H1 (cell line): ENCODE measurements at regions not wholly inside any gene's neighbourhood (a gene's known extent, or its start where the extent isn't known, plus 50 kb on each side); places are given as distances from the start of the nearest gene placed in this dataset.

Experiments used
- CTCF ChIA-PET: fragments of 300-600 bp; sonication (Branson Sonifier 250); formaldehyde crosslinking; loops from one replicate; lab custom pipeline; 2021; ENCODE audit not compliant: partially characterized antibody; lab: Charles Lee
- POLR2A ChIA-PET: fragments of 300-600 bp; sonication (Branson Sonifier 250); formaldehyde crosslinking; loops from one replicate; lab custom pipeline; 2021; ENCODE audit warnings: inconsistent platforms; ENCODE audit not compliant: partially characterized antibody; lab: Charles Lee
- DNase-seq, 2 experiments: peaks; one replicate each; pipeline versions ENCODE4 v3.0.0 to v3.0.0-alpha.2; 2010 to 2022; ENCODE audit warnings: low spot score in 2 of 2, low read depth in 1 of 2, mixed read lengths in 1 of 2
- FAIRE-seq: peaks from 2 replicates; lab custom pipeline; 2011; peaks lifted over from hg19 to GRCh38; lab: Jason Lieb, UNC
- H2AFZ ChIP-seq: 2 replicates; pipeline ENCODE4 v1.8.1; 2012; ENCODE audit warnings: low read length, inconsistent platforms
- H2AK5ac ChIP-seq: 2 replicates; pipeline ENCODE4 v1.6.1; 2013; ENCODE audit warnings: low read depth, low read length
- H2BK120ac ChIP-seq: replicated peaks from 2 replicates; pipeline ENCODE3; 2013; ENCODE audit warnings: low read depth, low read length, inconsistent platforms
- H2BK12ac ChIP-seq: 2 replicates; pipeline ENCODE4 v1.6.1; 2013; ENCODE audit warnings: low read depth, low read length
- H2BK15ac ChIP-seq: 2 replicates; pipeline ENCODE4 v1.6.1; 2013; ENCODE audit warnings: low read length
- H2BK20ac ChIP-seq: 2 replicates; pipeline ENCODE4 v1.6.1; 2013; ENCODE audit warnings: low read length
- H2BK5ac ChIP-seq: 2 replicates; pipeline ENCODE4 v1.6.1; 2013; ENCODE audit warnings: low read depth, low read length
- H3K14ac ChIP-seq: 2 replicates; pipeline ENCODE4 v1.6.1; 2013; ENCODE audit warnings: inconsistent platforms; ENCODE audit not compliant: insufficient read length
- H3K18ac ChIP-seq: 2 replicates; pipeline ENCODE4 v1.6.1; 2013; ENCODE audit warnings: low read length; ENCODE audit errors: extremely low read depth
- H3K23ac ChIP-seq: 2 replicates; pipeline ENCODE4 v1.6.1; 2013; ENCODE audit warnings: inconsistent platforms; ENCODE audit not compliant: insufficient read length
- H3K23me2 ChIP-seq: 2 replicates; pipeline ENCODE4 v1.6.1; 2013; ENCODE audit warnings: low read depth, low read length
- H3K27ac ChIP-seq: 2 replicates; pipeline ENCODE4 v1.6.1; 2011; ENCODE audit warnings: low read depth, low read length, inconsistent platforms
- H3K27me3 ChIP-seq, 4 experiments: replicated peaks in 1 of 4; 1 replicate in 1 of 4; 2 replicates in 3 of 4; pipeline versions ENCODE4 v1.6.1 to v1.8.1; 2011 to 2013; ENCODE audit warnings: low read length in 3 of 4, mild to moderate bottlenecking in 3 of 4, inconsistent platforms in 2 of 4, mixed read lengths in 2 of 4, moderate library complexity in 1 of 4; ENCODE audit not compliant: control insufficient read depth in 3 of 4, insufficient read depth in 3 of 4; ENCODE audit errors: extremely low read depth in 1 of 4
- H3K36me3 ChIP-seq, 4 experiments: 2 replicates each; pipeline versions ENCODE4 v1.6.1 to v1.8.1; 2011 to 2013; ENCODE audit warnings: mild to moderate bottlenecking in 4 of 4, low read length in 3 of 4, moderate library complexity in 2 of 4, control low read depth in 1 of 4, inconsistent platforms in 1 of 4; ENCODE audit not compliant: insufficient read depth in 4 of 4, control insufficient read depth in 2 of 4
- H3K4ac ChIP-seq: replicated peaks from 2 replicates; pipeline ENCODE3; 2013; ENCODE audit warnings: low read length, low read depth, mixed read lengths, inconsistent platforms; ENCODE audit not compliant: insufficient read length
- H3K4me1 ChIP-seq, 4 experiments: replicated peaks in 1 of 4; 1 replicate in 1 of 4; 2 replicates in 3 of 4; pipeline versions ENCODE4 v1.6.1 to v1.8.1; 2011 to 2013; ENCODE audit warnings: low read length in 3 of 4, inconsistent platforms in 2 of 4, mixed read lengths in 1 of 4; ENCODE audit not compliant: insufficient read depth in 4 of 4, control insufficient read depth in 3 of 4
- H3K4me2 ChIP-seq, 2 experiments: 2 replicates each; pipeline versions ENCODE4 v1.6.1 to v1.8.1; 2011 to 2013; ENCODE audit warnings: low read depth in 2 of 2, low read length in 2 of 2, control low read depth in 1 of 2, inconsistent platforms in 1 of 2, mild to moderate bottlenecking in 1 of 2; ENCODE audit not compliant: insufficient read depth in 1 of 2
- H3K4me3 ChIP-seq, 4 experiments: fragments of 200-600, 300-600 bp in 1 of 4; sonication (generic), shearing (Covaris generic), sonication (Bioruptor Twin) in 1 of 4; 2 replicates each; pipeline versions ENCODE4 v1.5.1 to v1.8.1; 2011 to 2016; ENCODE audit warnings: low read length in 4 of 4, low read depth in 3 of 4, control low read depth in 2 of 4, inconsistent platforms in 2 of 4, mild to moderate bottlenecking in 2 of 4, mixed read lengths in 1 of 4, moderate library complexity in 1 of 4; ENCODE audit not compliant: insufficient read depth in 2 of 4; ENCODE audit errors: extremely low read depth in 1 of 4
- H3K56ac ChIP-seq: replicated peaks from 2 replicates; pipeline ENCODE3; 2013; ENCODE audit warnings: low read depth, mild to moderate bottlenecking, mixed read lengths, low read length, inconsistent platforms; ENCODE audit not compliant: insufficient read length
- H3K79me1 ChIP-seq: 2 replicates; pipeline ENCODE4 v1.6.1; 2013; ENCODE audit warnings: low read depth, low read length, control low read depth
- H3K79me2 ChIP-seq, 2 experiments: 2 replicates each; pipeline versions ENCODE4 v1.6.1 to v1.8.1; 2012 to 2013; ENCODE audit warnings: low read length in 2 of 2, mild to moderate bottlenecking in 2 of 2, inconsistent platforms in 1 of 2; ENCODE audit not compliant: insufficient read depth in 2 of 2, control insufficient read depth in 1 of 2
- H3K9ac ChIP-seq, 4 experiments: replicated peaks in 1 of 4; 1 replicate in 1 of 4; 2 replicates in 3 of 4; pipeline versions ENCODE4 v1.6.1 to v1.8.1; 2011 to 2013; ENCODE audit warnings: low read depth in 3 of 4, low read length in 3 of 4, control low read depth in 2 of 4, mild to moderate bottlenecking in 2 of 4, moderate library complexity in 2 of 4, inconsistent platforms in 1 of 4; ENCODE audit errors: extremely low read depth in 1 of 4
- H3K9me3 ChIP-seq, 2 experiments: 2 replicates each; pipeline versions ENCODE4 v1.6.1 to v1.8.1; 2012 to 2013; ENCODE audit warnings: mild to moderate bottlenecking in 2 of 2, moderate library complexity in 2 of 2, control low read depth in 1 of 2, inconsistent platforms in 1 of 2, low read depth in 1 of 2, low read length in 1 of 2, mixed read lengths in 1 of 2; ENCODE audit not compliant: insufficient read depth in 2 of 2
- H4K20me1 ChIP-seq, 2 experiments: replicated peaks in 1 of 2; 2 replicates each; pipeline versions ENCODE3 to v1.8.1; 2011 to 2013; ENCODE audit warnings: inconsistent platforms in 2 of 2, low read length in 2 of 2, mild to moderate bottlenecking in 1 of 2; ENCODE audit not compliant: insufficient read depth in 2 of 2, control insufficient read depth in 1 of 2
- H4K5ac ChIP-seq: 2 replicates; pipeline ENCODE4 v1.6.1; 2013; ENCODE audit warnings: low read length, low read depth, mixed read lengths, inconsistent platforms; ENCODE audit not compliant: insufficient read length
- H4K8ac ChIP-seq: 2 replicates; pipeline ENCODE4 v1.8.0; 2013; ENCODE audit warnings: mild to moderate bottlenecking, moderate library complexity, low read length, inconsistent platforms; ENCODE audit not compliant: insufficient read depth; ENCODE audit errors: extremely low read depth
- H4K91ac ChIP-seq: replicated peaks from 2 replicates; pipeline ENCODE3; 2013; ENCODE audit warnings: low read length, mixed read lengths, inconsistent platforms; ENCODE audit not compliant: insufficient read length
- CTCF ChIP-seq, 3 experiments: IDR thresholded peaks; 1 replicate in 2 of 3; 2 replicates in 1 of 3; pipeline versions ENCODE4 v1.5.1 to v1.6.1; 2011; ENCODE audit warnings: low read length in 3 of 3, mild to moderate bottlenecking in 3 of 3, inconsistent platforms in 2 of 3, low read depth in 1 of 3, moderate library complexity in 1 of 3; ENCODE audit not compliant: insufficient read depth in 1 of 3; ENCODE audit errors: control extremely low read depth in 1 of 3
- GABPA ChIP-seq: IDR thresholded peaks from 2 replicates; pipeline ENCODE4 v1.6.1; 2011; ENCODE audit warnings: mild to moderate bottlenecking, low read length, moderate library complexity, borderline replicate concordance; ENCODE audit not compliant: insufficient read depth
- RAD21 ChIP-seq, 2 experiments: IDR thresholded peaks in 1 of 2; conservative IDR thresholded peaks in 1 of 2; 2 replicates each; pipeline ENCODE4 v1.6.1; 2011; ENCODE audit warnings: low read depth in 2 of 2, low read length in 2 of 2, improper control_type of control experiment in 1 of 2, inconsistent platforms in 1 of 2, mild to moderate bottlenecking in 1 of 2, moderate library complexity in 1 of 2
- WGBS, 2 experiments: shearing (Covaris generic) in 1 of 2; methylation state at CpG; one replicate each; pipeline versions ENCODE4 v1.1.6 to v1.1.7; 2013 to 2015; ENCODE audit warnings: low lambda C conversion rate in 2 of 2, mixed read lengths in 2 of 2, inconsistent platforms in 1 of 2, low coverage in 1 of 2, missing lambda C conversion rate in 1 of 2; ENCODE audit not compliant: insufficient replicate concordance in 2 of 2, insufficient coverage in 1 of 2, insufficient read length in 1 of 2; ENCODE audit errors: extremely low coverage in 1 of 2, missing lambda C conversion rate in 1 of 2; 5-methylcytosine and 5-hydroxymethylcytosine counted together

GRCh38 chr2:138324068-138324771 lies 177.3 kb upstream of the SPOPL start:
- Histone ChIP-seq H4K5ac (no peak overlapping the region), H2BK120ac (no peak overlapping the region), H3K56ac (no peak overlapping the region), H3K79me2 (no peaks in the 10 kb centered on the region), H3K18ac (no peak overlapping the region), H3K4me3 (no peak overlapping the region), H2BK5ac (no peak overlapping the region), H3K27me3 (0 out of 7 replicates have a peak, but pooled peaks cover 0 to 3% (median 0%) of the 10 kb centered on the region in 4 experiments), H4K91ac (no peak overlapping the region), H2BK20ac (no peak overlapping the region), H3K9me3 (no peaks in the 10 kb centered on the region), H2AFZ (no peak overlapping the region), H3K4ac (no peak overlapping the region), H3K36me3 (no peaks in the 10 kb centered on the region), H4K20me1 (no peaks in the 10 kb centered on the region), H2BK12ac (no peak overlapping the region), H3K23me2 (no peaks in the 10 kb centered on the region; the same call in 1 of the 2 replicates), H3K14ac (no peak overlapping the region), H3K79me1 (no peaks in the 10 kb centered on the region), H3K23ac (no peak overlapping the region), H3K4me1 (peaks cover 0 to 9% (median 0%) of the 10 kb centered on the region in 4 experiments; a peak in 3 of 7 replicates), H3K9ac (no peak overlapping the region), H2BK15ac (no peak overlapping the region), H2AK5ac (no peak overlapping the region)
- ChIA-PET CTCF (interaction anchor here (0.9 to 1.2 kb wide), 3 partner anchors 29 to 503 kb away, joined by 3 to 4 read pairs (median 3); no protein-coding TSS in a partner anchor), POLR2A (no interaction called here)
- no peak for FAIRE-seq
- WGBS, 2 experiments = 91% methylated on average over 3 of the region's 3 CpGs; no CpG with 5 or more reads in 1 of the 2 experiments
- peak in 2 of 3 experiments; percentile 18 to 44; a peak in 2 of 4 replicates for TF ChIP-seq CTCF (IDR thresholded peaks at IDR 0.05; ENCODE audit: control extremely low read depth in 1 of 3, insufficient read depth in 1 of 3, low read depth in 1 of 3, low read length in 3 of 3)
- TF ChIP-seq GABPA = no peak
- TF ChIP-seq RAD21 (IDR thresholded peaks at IDR 0.05 in 1 of 2, conservative IDR thresholded peaks at IDR 0.05 in 1 of 2; ENCODE audit: low read depth in 2 of 2, low read length in 2 of 2) = peak; percentile 37 to 45
- TF ChIP-seq, all 59 proteins: peak for 2
- Histone ChIP-seq H3K27ac (no peak overlapping the region), H3K4me2 (no peak overlapping the region), H4K8ac (no peak overlapping the region)
- DNase-seq = no peak
